ENCODE measurements at regions not wholly inside any gene's neighbourhood (a gene's known extent, or its start where the extent isn't known, plus 50 kb on each side); places are given as distances from the start of the nearest gene placed in this dataset.

- TF ChIP-seq POLR2A (IDR thresholded peaks at IDR 0.05; ENCODE audit: low read length) (no peak), GATA1 (IDR thresholded peaks at IDR 0.05; ENCODE audit: low read depth, low read length) (no peak)
Measured at GRCh38 chr5:167658889-167659288, 632.6 kb upstream of the WWC1 start.
